GM12874 (cell line): ENCODE measurements at regions not wholly inside any gene's neighbourhood (a gene's known extent, or its start where the extent isn't known, plus 50 kb on each side); places are given as distances from the start of the nearest gene placed in this dataset.

ENCODE experiments used
- CTCF ChIP-seq: IDR thresholded peaks from 2 replicates; pipeline ENCODE4 v1.5.1; 2011; ENCODE audit warnings: low read depth, mild to moderate bottlenecking, control low read depth, low read length, moderate library complexity; ENCODE audit not compliant: insufficient read depth

GRCh38 chr9:602716-603115 lies 238.8 kb upstream of the DMRT1 start:
- no peak for TF ChIP-seq CTCF

- TF ChIP-seq CTCF = no peak
Measured at GRCh38 chr9:603126-603525, 238.4 kb upstream of the DMRT1 start.

GRCh38 chr9:607417-607816 lies 234.1 kb upstream of the DMRT1 start:
- no peak for TF ChIP-seq CTCF

GRCh38 chr9:613771-614347 lies 227.6 kb upstream of the DMRT1 start:
- peak; percentile 59 for TF ChIP-seq CTCF

GRCh38 chr9:614431-614830 lies 227.1 kb upstream of the DMRT1 start:
- no peak for TF ChIP-seq CTCF

GRCh38 chr9:615756-616155 lies 225.7 kb upstream of the DMRT1 start:
- no peak for TF ChIP-seq CTCF

GRCh38 chr9:616694-617093 lies 224.8 kb upstream of the DMRT1 start:
- TF ChIP-seq CTCF = no peak
